ENCODE measurements at regions not wholly inside any gene's neighbourhood (a gene's known extent, or its start where the extent isn't known, plus 50 kb on each side); places are given as distances from the start of the nearest gene placed in this dataset.

DNA sequence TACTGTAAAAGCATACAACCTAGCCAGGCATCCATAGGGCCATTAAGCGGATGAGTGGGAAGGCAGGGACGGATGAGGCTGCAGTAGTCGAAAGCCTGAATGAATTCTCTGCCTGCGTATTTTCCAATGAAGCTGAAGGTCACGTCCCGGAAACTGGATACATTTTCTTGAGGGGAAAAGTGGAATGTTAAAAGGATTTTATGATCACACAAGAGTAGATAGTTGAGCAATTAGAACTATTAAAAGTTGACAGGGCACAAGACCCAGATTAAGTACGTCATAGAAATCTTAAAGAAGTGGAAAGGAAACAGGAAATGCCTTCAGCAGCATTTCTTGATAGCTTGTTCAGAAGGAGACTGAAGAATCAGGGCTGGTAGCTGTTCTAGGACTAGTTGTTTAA lies 98.3 kb upstream of the CXXC4 start:
- H3K4me2 ChIP-seq (ENCODE audit: insufficient read depth, low read length) = no peak overlapping the region
- H3K9ac ChIP-seq (ENCODE audit: low read depth, low read length) = no peak overlapping the region
- no peaks in the 10 kb centered on the region for H3K36me3 ChIP-seq (ENCODE audit: insufficient read depth, low read length)
- no peak for DNase-seq
- no peaks in the 10 kb centered on the region for H4K20me1 ChIP-seq (ENCODE audit: insufficient read depth, low read length)
- H2AFZ ChIP-seq (ENCODE audit: low read depth, low read length) = no peak overlapping the region
- no peaks in the 10 kb centered on the region for H3K27me3 ChIP-seq (ENCODE audit: insufficient read depth, low read length, poor library complexity)
- H3K9me3 ChIP-seq (ENCODE audit: insufficient read depth, low read length, severe bottlenecking) = no peaks in the 10 kb centered on the region
- no peak overlapping the region for H3K27ac ChIP-seq (ENCODE audit: low read length)
- TF ChIP-seq, protein P1, sequence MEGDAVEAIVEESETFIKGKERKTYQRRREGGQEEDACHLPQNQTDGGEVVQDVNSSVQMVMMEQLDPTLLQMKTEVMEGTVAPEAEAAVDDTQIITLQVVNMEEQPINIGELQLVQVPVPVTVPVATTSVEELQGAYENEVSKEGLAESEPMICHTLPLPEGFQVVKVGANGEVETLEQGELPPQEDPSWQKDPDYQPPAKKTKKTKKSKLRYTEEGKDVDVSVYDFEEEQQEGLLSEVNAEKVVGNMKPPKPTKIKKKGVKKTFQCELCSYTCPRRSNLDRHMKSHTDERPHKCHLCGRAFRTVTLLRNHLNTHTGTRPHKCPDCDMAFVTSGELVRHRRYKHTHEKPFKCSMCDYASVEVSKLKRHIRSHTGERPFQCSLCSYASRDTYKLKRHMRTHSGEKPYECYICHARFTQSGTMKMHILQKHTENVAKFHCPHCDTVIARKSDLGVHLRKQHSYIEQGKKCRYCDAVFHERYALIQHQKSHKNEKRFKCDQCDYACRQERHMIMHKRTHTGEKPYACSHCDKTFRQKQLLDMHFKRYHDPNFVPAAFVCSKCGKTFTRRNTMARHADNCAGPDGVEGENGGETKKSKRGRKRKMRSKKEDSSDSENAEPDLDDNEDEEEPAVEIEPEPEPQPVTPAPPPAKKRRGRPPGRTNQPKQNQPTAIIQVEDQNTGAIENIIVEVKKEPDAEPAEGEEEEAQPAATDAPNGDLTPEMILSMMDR (IDR thresholded peaks at IDR 0.05; ENCODE audit: borderline replicate concordance, extremely low read depth, low read length, poor library complexity, severe bottlenecking) = no peak
- no peak for TF ChIP-seq EZH2 (IDR thresholded peaks at IDR 0.05; ENCODE audit: borderline replicate concordance, low read depth, low read length, severe bottlenecking)
- no peak for ATAC-seq (ENCODE audit: insufficient read depth, low read depth)
- H3K4me3 ChIP-seq (ENCODE audit: low read depth in 1 of 2, low read length in 2 of 2) = no peak overlapping the region
- H3K4me1 ChIP-seq (ENCODE audit: insufficient read depth, low read length) = no peaks in the 10 kb centered on the region
- no peaks in the 10 kb centered on the region for H3K79me2 ChIP-seq (ENCODE audit: insufficient read depth, low read length)

DNA sequence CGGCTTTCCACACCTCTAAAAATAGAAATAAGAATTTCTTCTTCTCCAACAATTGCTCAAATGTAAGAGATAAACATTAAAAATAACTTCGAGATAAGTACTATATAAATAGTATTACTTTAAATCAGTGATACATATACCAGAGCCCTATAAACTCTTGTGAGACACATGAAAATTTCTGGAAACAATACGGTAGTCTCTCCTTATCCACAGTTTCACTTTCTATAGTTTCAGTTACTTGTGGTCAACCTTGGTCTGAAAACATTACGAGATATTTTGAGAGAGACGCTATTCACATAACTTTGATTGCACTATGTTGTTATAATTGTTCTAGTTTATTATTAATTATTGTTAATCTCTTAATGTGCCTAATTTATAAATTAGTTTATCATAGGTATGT lies 101.5 kb upstream of the CXXC4 start:
- DNase-seq (no peak), ATAC-seq (ENCODE audit: insufficient read depth, low read depth) (no peak)
- TF ChIP-seq, protein P1 (IDR thresholded peaks at IDR 0.05; ENCODE audit: borderline replicate concordance, extremely low read depth, low read length, poor library complexity, severe bottlenecking) = no peak
- no peak for TF ChIP-seq EZH2 (IDR thresholded peaks at IDR 0.05; ENCODE audit: borderline replicate concordance, low read depth, low read length, severe bottlenecking)
- Histone ChIP-seq H2AFZ (ENCODE audit: low read depth, low read length) (no peak overlapping the region), H3K4me2 (ENCODE audit: insufficient read depth, low read length) (no peak overlapping the region), H3K36me3 (ENCODE audit: insufficient read depth, low read length) (no peaks in the 10 kb centered on the region), H3K79me2 (ENCODE audit: insufficient read depth, low read length) (no peaks in the 10 kb centered on the region), H3K27ac (ENCODE audit: low read length) (no peak overlapping the region), H3K4me1 (ENCODE audit: insufficient read depth, low read length) (no peaks in the 10 kb centered on the region), H3K4me3 (ENCODE audit: low read depth in 1 of 2, low read length in 2 of 2) (no peak overlapping the region), H3K9me3 (ENCODE audit: insufficient read depth, low read length, severe bottlenecking) (no peaks in the 10 kb centered on the region), H3K27me3 (ENCODE audit: insufficient read depth, low read length, poor library complexity) (no peaks in the 10 kb centered on the region), H3K9ac (ENCODE audit: low read depth, low read length) (no peak overlapping the region), H4K20me1 (ENCODE audit: insufficient read depth, low read length) (no peaks in the 10 kb centered on the region)

DNA sequence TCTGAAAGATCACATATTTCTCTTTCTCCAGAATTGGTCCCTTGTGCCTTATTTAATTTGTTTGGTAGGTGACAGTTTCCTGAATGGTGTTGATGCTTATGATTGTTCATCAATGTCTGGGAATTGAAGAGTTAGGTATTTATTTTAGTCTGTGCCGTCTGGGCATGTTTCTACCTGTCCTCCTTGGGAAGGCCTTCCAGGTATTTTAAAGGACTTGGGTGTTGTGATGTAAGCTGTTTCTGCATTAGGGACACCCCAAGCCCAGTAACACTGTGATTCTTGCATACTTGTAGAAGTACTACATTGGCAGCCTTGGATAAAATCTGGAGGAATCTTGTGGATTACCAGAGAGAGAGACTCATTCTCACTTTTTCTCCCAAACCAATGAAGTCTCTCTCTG lies 120.8 kb upstream of the CXXC4 start:
- H3K4me2 ChIP-seq (ENCODE audit: insufficient read depth, low read length) = no peak overlapping the region
- no peak overlapping the region for H3K9ac ChIP-seq (ENCODE audit: low read depth, low read length)
- no peak overlapping the region for H2AFZ ChIP-seq (ENCODE audit: low read depth, low read length)
- no peak for ATAC-seq (ENCODE audit: insufficient read depth, low read depth)
- no peaks in the 10 kb centered on the region for H3K27me3 ChIP-seq (ENCODE audit: insufficient read depth, low read length, poor library complexity)
- H3K79me2 ChIP-seq (ENCODE audit: insufficient read depth, low read length) = no peaks in the 10 kb centered on the region
- H3K9me3 ChIP-seq (ENCODE audit: insufficient read depth, low read length, severe bottlenecking) = no peaks in the 10 kb centered on the region
- H4K20me1 ChIP-seq (ENCODE audit: insufficient read depth, low read length) = no peaks in the 10 kb centered on the region
- H3K4me3 ChIP-seq (ENCODE audit: low read depth in 1 of 2, low read length in 2 of 2) = no peak overlapping the region
- no peaks in the 10 kb centered on the region for H3K4me1 ChIP-seq (ENCODE audit: insufficient read depth, low read length)
- no peak for TF ChIP-seq EZH2 (IDR thresholded peaks at IDR 0.05; ENCODE audit: borderline replicate concordance, low read depth, low read length, severe bottlenecking)
- TF ChIP-seq, protein P1 (IDR thresholded peaks at IDR 0.05; ENCODE audit: borderline replicate concordance, extremely low read depth, low read length, poor library complexity, severe bottlenecking) = no peak
- DNase-seq = no peak
- no peaks in the 10 kb centered on the region for H3K36me3 ChIP-seq (ENCODE audit: insufficient read depth, low read length)
- no peak overlapping the region for H3K27ac ChIP-seq (ENCODE audit: low read length)

DNA sequence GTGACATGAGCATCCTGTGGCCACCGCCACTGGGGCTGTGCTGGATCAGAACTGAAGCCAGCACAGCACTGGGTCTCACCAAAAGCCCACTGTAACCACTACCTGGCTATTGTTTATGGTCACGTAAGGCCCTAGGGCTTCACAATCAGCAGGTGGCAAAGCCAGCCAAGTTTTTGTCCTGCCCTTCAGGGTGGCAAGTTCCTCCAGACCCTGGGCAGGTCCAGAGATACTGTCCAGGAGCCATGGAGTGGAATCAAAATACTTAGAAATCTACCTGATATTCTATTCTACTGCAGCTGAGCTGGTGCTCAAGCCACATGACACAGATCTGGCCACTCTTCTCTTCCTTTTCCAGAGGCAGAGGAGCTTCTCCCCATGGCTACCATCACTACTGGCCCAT lies 121.2 kb upstream of the CXXC4 start:
- no peak overlapping the region for H3K4me2 ChIP-seq (ENCODE audit: insufficient read depth, low read length)
- H3K4me1 ChIP-seq (ENCODE audit: insufficient read depth, low read length) = no peaks in the 10 kb centered on the region
- no peak overlapping the region for H3K27ac ChIP-seq (ENCODE audit: low read length)
- no peaks in the 10 kb centered on the region for H3K9me3 ChIP-seq (ENCODE audit: insufficient read depth, low read length, severe bottlenecking)
- no peak for TF ChIP-seq EZH2 (IDR thresholded peaks at IDR 0.05; ENCODE audit: borderline replicate concordance, low read depth, low read length, severe bottlenecking)
- TF ChIP-seq, protein P1 (IDR thresholded peaks at IDR 0.05; ENCODE audit: borderline replicate concordance, extremely low read depth, low read length, poor library complexity, severe bottlenecking) = no peak
- no peaks in the 10 kb centered on the region for H3K27me3 ChIP-seq (ENCODE audit: insufficient read depth, low read length, poor library complexity)
- no peak overlapping the region for H2AFZ ChIP-seq (ENCODE audit: low read depth, low read length)
- H3K9ac ChIP-seq (ENCODE audit: low read depth, low read length) = no peak overlapping the region
- no peaks in the 10 kb centered on the region for H3K79me2 ChIP-seq (ENCODE audit: insufficient read depth, low read length)
- DNase-seq (no peak), ATAC-seq (ENCODE audit: insufficient read depth, low read depth) (no peak)
- H4K20me1 ChIP-seq (ENCODE audit: insufficient read depth, low read length) = no peaks in the 10 kb centered on the region
- no peaks in the 10 kb centered on the region for H3K36me3 ChIP-seq (ENCODE audit: insufficient read depth, low read length)
- H3K4me3 ChIP-seq (ENCODE audit: low read depth in 1 of 2, low read length in 2 of 2) = no peak overlapping the region

All from DND-41 (cell line).